ENCODE measurements at regions not wholly inside any gene's neighbourhood (a gene's known extent, or its start where the extent isn't known, plus 50 kb on each side); places are given as distances from the start of the nearest gene placed in this dataset.

DNA sequence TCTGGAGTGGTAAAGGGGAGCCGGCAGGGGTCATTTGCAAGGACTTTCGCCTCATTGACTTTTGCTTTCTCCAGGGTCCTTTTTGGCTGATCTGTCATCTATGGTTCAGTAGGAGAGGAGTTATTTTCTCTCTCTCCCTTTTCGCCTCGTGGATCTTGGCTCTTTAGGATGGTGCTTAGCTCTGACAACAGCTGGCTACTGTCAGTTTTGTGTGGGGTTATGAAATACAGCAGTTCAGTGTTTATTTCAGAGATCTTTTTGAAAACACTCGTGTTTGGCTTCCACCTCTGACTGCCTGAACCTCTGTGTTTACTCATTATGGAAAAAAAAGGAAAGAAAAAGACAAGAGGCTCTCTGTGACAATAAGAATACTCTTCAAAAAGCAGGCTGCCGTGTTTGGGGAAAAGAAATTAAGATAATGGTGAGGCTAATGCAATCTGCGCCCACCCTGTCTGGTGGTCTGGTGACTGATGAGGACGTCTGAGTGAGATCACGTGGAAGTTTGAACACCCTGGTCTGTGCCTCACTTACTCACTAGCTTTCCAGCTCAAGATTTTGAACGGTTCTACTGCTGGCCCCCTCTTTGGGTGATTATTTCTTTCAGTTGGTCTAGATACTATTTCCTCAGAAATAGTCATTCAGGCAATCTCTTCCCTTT is 567.7 kb downstream of the CAAP1 start:
- H3K27ac ChIP-seq: no peak overlapping the region
- 23 to 39% methylated on average over 10 of the region's 10 CpGs for WGBS, 2 donors
- peaks cover 0 to under 1% (median 0%) of the 10 kb centered on the region in 3 donors for H3K4me1 ChIP-seq
- DNase-seq (no peak), ATAC-seq (peak in 3 of 4 donors; percentile 24 to 53 (median 53)), FAIRE-seq (no peak)
- intact Hi-C loops (cut with DNase I): no loop called here
- no peaks in the 10 kb centered on the region for H3K36me3 ChIP-seq
- H3K27me3 ChIP-seq: peaks cover 0 to 3% (median 0%) of the 10 kb centered on the region in 4 donors
- H3K9me3 ChIP-seq: no peaks in the 10 kb centered on the region
- H3K4me3 ChIP-seq: no peak overlapping the region
- no peak for TF ChIP-seq CTCF (IDR thresholded peaks at IDR 0.05)

GRCh38 chr9:26321935-26322334 is 570.7 kb downstream of the CAAP1 start:
- FAIRE-seq (no peak), DNase-seq (no peak), ATAC-seq (no peak)
- TF ChIP-seq CTCF (IDR thresholded peaks at IDR 0.05): no peak
- no peaks in the 10 kb centered on the region for H3K4me1 ChIP-seq
- no peaks in the 10 kb centered on the region for H3K9me3 ChIP-seq
- H3K27ac ChIP-seq: no peak overlapping the region
- WGBS, 2 donors: 69 to 72% methylated on average over 3 of the region's 3 CpGs
- H3K36me3 ChIP-seq: no peaks in the 10 kb centered on the region
- intact Hi-C loops (cut with DNase I): no loop called here
- peaks cover 0 to 11% (median 0%) of the 10 kb centered on the region in 4 donors for H3K27me3 ChIP-seq
- no peak overlapping the region for H3K4me3 ChIP-seq

GRCh38 chr9:26319859-26320258 is 572.7 kb downstream of the CAAP1 start:
- Histone ChIP-seq H3K36me3 (no peaks in the 10 kb centered on the region), H3K4me1 (no peaks in the 10 kb centered on the region), H3K27me3 (peaks cover 0 to 11% (median 0%) of the 10 kb centered on the region in 4 donors), H3K9me3 (no peaks in the 10 kb centered on the region), H3K27ac (no peak overlapping the region), H3K4me3 (no peak overlapping the region)
- 56 to 67% methylated on average over 3 of the region's 3 CpGs for WGBS, 2 donors
- no peak for TF ChIP-seq CTCF (IDR thresholded peaks at IDR 0.05)
- DNase-seq (no peak), FAIRE-seq (no peak), ATAC-seq (no peak)
- intact Hi-C loops (cut with DNase I): no loop called here

DNA sequence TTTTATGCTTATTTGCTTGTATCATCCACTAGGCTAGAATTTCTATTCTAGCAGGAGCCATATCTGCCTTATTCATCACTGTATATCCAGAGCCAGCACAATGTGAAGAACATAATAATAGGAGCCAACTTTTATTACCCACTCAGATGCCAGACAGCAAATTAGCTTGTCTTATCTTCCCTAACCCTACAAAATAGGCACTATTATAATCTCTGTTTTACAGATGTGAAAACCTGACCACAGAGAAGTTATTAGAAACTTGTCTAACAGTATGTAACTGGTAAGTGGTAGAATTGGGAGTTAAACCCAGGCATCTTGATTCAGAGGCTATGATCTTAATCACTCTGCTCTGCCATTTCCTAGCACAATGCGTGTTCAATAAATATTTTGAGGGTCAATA is 579.5 kb downstream of the CAAP1 start:
- FAIRE-seq (no peak), ATAC-seq (no peak), DNase-seq (no peak)
- no peak for TF ChIP-seq CTCF (IDR thresholded peaks at IDR 0.05)
- H3K9me3 ChIP-seq: no peaks in the 10 kb centered on the region
- no peaks in the 10 kb centered on the region for H3K4me1 ChIP-seq
- intact Hi-C loops (cut with DNase I): no loop called here
- no peak overlapping the region for H3K4me3 ChIP-seq
- H3K36me3 ChIP-seq: no peaks in the 10 kb centered on the region
- no peaks in the 10 kb centered on the region for H3K27me3 ChIP-seq
- 37 to 55% methylated on average over 1 of the region's 1 CpG for WGBS, 2 donors
- no peak overlapping the region for H3K27ac ChIP-seq

GRCh38 chr9:26311463-26311995 is 581.1 kb downstream of the CAAP1 start:
- Histone ChIP-seq H3K4me1 (no peaks in the 10 kb centered on the region), H3K36me3 (no peaks in the 10 kb centered on the region), H3K4me3 (no peak overlapping the region), H3K27ac (no peak overlapping the region), H3K27me3 (no peaks in the 10 kb centered on the region), H3K9me3 (no peaks in the 10 kb centered on the region)
- intact Hi-C loops (cut with DNase I): no loop called here
- no peak for DNase-seq
- no peak for FAIRE-seq
- 46 to 62% methylated on average over 2 of the region's 2 CpGs for WGBS, 2 donors
- no peak for ATAC-seq
- no peak for TF ChIP-seq CTCF (IDR thresholded peaks at IDR 0.05)

All from pancreas (tissue), 10 donors.